AG09309 (cell line): ENCODE measurements at regions not wholly inside any gene's neighbourhood (a gene's known extent, or its start where the extent isn't known, plus 50 kb on each side); places are given as distances from the start of the nearest gene placed in this dataset.

ENCODE experiments used
- DNase-seq: peaks from one replicate; pipeline ENCODE4 v3.0.0-alpha.2; 2010; ENCODE audit warnings: low read depth
- H3K4me3 ChIP-seq: 2 replicates; pipeline ENCODE4 v1.5.1; 2011; ENCODE audit warnings: mild to moderate bottlenecking, low read depth, low read length, moderate library complexity; ENCODE audit not compliant: control insufficient read depth
- TF ChIP-seq, protein P1 (sequence below): IDR thresholded peaks from 2 replicates; pipeline ENCODE4 v1.5.1; 2011; ENCODE audit warnings: mild to moderate bottlenecking, low read depth, low read length, inconsistent platforms; ENCODE audit not compliant: insufficient read depth, control insufficient read depth; ENCODE audit errors: missing control alignments

DNA sequence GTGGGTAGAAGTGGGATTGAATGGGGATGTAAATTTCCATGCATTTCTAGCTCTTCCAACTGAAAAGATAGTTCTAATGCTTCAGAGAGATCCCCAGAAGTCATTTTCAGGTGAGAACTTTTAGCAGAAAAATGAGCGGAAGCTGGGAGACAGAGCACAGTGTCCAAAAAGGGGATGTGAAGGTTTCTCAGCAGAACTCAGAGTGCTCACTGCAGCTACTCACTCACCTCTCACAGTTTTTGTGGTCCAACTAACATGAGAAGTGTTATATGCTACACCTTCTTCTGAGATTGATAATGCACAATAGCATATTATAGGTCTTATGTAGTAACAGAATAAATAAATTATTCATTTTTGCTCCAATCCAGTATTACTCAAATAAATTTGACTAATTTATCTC lies 519.2 kb upstream of the HS3ST5 start:
- DNase-seq, result no peak
- H3K4me3 ChIP-seq, result no peak overlapping the region
- TF ChIP-seq, protein P1, sequence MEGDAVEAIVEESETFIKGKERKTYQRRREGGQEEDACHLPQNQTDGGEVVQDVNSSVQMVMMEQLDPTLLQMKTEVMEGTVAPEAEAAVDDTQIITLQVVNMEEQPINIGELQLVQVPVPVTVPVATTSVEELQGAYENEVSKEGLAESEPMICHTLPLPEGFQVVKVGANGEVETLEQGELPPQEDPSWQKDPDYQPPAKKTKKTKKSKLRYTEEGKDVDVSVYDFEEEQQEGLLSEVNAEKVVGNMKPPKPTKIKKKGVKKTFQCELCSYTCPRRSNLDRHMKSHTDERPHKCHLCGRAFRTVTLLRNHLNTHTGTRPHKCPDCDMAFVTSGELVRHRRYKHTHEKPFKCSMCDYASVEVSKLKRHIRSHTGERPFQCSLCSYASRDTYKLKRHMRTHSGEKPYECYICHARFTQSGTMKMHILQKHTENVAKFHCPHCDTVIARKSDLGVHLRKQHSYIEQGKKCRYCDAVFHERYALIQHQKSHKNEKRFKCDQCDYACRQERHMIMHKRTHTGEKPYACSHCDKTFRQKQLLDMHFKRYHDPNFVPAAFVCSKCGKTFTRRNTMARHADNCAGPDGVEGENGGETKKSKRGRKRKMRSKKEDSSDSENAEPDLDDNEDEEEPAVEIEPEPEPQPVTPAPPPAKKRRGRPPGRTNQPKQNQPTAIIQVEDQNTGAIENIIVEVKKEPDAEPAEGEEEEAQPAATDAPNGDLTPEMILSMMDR, result no peak

DNA sequence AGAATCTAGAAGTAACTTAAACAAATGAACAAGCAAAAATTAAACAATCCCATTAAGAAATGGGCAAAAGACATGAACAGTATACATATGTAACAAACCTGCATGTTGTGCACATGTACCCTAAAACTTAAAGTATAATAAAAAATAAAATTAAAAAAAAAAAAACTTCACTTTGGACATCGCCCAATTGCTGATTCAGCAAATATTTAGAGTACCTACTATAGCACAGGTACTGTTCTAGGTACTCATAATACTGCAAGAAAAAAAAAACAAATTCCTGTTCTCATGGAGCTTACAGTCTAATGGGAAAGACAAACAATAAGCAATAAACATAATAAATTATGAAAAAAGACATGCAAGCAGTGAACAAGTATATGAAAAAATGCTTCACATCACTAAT lies 501.5 kb upstream of the HS3ST5 start:
- DNase-seq, result no peak
- TF ChIP-seq, protein P1, result no peak
- H3K4me3 ChIP-seq, result no peak overlapping the region

DNA sequence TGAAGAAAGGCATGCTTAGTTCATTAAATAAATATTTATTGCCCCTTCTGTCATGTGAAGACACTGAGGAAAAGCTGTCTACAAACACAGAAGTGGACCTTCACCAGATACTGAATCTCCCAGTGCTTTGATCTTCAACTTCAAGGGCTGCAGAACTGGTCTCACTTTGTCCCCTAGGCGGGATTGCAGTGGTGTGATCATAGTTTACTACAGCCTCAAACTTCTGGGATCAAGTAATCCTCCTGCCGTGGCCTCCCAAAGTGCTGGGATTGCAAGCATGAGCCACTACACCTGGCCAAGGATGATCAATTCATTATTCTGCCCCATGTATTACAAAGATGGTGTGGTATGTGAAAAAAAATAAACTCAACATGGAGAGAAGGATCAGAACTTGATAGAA lies 496.2 kb upstream of the HS3ST5 start:
- DNase-seq, result no peak
- H3K4me3 ChIP-seq, result no peak overlapping the region

DNA sequence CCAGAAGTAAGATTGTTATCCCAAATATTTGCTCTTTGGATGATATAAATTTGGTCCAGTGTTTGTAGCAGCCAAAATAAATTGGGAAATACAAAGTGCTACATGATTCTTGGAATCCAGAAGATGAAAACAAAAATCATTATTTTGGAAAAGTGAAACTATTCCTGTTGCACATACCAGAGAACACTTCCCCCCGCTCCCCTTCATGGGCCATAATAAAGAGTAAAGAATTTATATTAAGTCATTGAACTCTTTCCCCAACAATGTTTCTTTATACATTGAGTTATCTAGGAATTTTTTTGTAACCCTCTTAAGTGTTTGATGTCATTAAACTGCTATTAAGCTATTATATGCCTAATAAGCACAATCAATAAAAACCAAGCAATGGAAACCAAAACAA lies 490.4 kb upstream of the HS3ST5 start:
- TF ChIP-seq, protein P1, result no peak
- DNase-seq, result no peak
- H3K4me3 ChIP-seq, result no peak overlapping the region

More for the DNA sequence above, 496.2 kb upstream of the HS3ST5 start:
- TF ChIP-seq, protein P1, result no peak

DNA sequence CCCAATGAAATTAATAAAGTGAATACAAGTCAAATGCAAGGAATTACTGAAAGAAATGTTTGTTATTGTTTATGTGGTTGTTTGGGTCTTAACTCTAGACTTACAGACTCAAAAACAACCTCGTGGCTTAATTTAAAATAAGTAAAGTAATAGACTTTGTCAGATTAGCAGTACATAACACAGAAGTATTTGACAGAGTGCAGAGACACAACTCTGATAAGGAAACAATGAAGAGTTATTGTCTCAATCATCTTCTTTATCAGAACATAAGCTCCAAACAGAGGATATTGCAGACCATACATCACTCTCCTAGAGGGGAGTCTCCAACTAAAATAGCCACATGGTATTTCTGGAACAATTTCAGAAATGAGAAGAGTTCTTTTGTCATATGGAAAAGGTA lies 487.7 kb upstream of the HS3ST5 start:
- no peak overlapping the region for H3K4me3 ChIP-seq
- no peak for DNase-seq
- TF ChIP-seq, protein P1, result no peak

DNA sequence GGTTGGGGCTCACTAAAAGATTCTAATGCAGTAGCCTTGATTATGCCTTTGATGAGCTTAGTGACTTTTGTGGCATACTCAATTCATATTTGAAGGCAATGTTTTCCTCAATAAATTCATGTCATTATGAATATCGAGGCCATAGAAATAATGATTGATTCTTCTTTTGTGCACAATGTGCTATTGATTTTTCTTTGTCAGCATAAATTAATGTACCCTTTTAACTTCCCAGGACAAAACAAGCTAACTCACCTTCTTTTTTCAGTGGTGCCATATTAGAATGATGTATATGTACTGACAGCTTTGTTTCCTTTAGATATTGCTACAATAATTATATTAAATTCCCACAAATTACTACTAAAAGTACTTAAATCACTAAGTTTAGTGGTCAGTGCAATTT lies 484.3 kb upstream of the HS3ST5 start:
- TF ChIP-seq, protein P1, result no peak
- DNase-seq, result no peak

DNA sequence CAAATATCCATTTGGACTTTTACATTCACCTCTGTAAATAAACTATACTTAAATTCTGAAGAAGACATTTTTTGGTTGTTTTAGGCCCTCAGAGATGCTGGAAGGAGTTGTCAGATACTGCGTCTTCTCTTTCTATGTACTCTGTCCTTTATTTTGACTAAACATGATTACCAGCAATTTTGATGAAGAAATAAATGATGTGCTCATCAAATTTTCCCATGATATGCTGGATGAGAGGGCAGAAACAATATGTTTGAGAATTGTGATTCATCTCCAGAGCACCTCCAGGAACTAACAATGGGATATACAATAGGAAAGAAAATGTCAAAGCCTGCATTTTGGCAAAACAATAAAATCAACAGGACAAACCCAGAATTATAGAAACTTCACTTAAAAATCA lies 481.6 kb upstream of the HS3ST5 start:
- TF ChIP-seq, protein P1, result no peak
- no peak for DNase-seq
- H3K4me3 ChIP-seq, result no peak overlapping the region

More for the DNA sequence above, 484.3 kb upstream of the HS3ST5 start:
- H3K4me3 ChIP-seq, result no peak overlapping the region
